GM10266 (cell line): ENCODE measurements at regions not wholly inside any gene's neighbourhood (a gene's known extent, or its start where the extent isn't known, plus 50 kb on each side); places are given as distances from the start of the nearest gene placed in this dataset.

Source experiments
- DNase-seq: peaks from one replicate; pipeline ENCODE4 v3.0.0; 2012; ENCODE audit errors: extremely low spot score
- TF ChIP-seq, protein P1 (sequence below): IDR thresholded peaks from 2 replicates; pipeline ENCODE4 v1.5.1; 2012; ENCODE audit warnings: mild to moderate bottlenecking, low read depth; ENCODE audit not compliant: control insufficient read depth, insufficient read depth; ENCODE audit errors: missing control alignments

- TF ChIP-seq, protein P1, sequence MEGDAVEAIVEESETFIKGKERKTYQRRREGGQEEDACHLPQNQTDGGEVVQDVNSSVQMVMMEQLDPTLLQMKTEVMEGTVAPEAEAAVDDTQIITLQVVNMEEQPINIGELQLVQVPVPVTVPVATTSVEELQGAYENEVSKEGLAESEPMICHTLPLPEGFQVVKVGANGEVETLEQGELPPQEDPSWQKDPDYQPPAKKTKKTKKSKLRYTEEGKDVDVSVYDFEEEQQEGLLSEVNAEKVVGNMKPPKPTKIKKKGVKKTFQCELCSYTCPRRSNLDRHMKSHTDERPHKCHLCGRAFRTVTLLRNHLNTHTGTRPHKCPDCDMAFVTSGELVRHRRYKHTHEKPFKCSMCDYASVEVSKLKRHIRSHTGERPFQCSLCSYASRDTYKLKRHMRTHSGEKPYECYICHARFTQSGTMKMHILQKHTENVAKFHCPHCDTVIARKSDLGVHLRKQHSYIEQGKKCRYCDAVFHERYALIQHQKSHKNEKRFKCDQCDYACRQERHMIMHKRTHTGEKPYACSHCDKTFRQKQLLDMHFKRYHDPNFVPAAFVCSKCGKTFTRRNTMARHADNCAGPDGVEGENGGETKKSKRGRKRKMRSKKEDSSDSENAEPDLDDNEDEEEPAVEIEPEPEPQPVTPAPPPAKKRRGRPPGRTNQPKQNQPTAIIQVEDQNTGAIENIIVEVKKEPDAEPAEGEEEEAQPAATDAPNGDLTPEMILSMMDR = no peak
- DNase-seq = no peak
These were observed 580.2 kb upstream of the NECTIN3 start for GRCh38 chr3:110491413-110491812.

DNA sequence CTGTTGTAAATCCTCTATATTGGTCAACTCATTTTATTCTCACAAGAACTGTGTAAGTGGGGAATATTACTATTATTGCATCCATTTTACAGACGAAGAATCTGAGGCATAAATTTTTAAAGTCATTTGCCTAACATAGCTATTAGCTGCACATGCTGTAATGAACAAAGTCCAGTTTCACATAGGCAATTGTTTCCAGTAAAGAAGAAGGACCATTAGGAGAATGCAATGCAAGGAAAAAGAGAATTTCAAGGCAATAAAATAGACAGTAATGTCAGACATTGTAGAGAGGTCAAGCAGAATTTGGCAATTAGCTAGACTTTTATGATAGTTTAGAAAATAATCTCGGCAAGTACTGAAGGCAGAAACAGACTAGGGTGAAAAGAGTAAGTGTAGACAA lies 578.7 kb upstream of the NECTIN3 start:
- TF ChIP-seq, protein P1 = no peak
- no peak for DNase-seq

- no peak for DNase-seq
- TF ChIP-seq, protein P1 = no peak
These were observed 578.1 kb upstream of the NECTIN3 start for GRCh38 chr3:110493438-110494092.

DNA sequence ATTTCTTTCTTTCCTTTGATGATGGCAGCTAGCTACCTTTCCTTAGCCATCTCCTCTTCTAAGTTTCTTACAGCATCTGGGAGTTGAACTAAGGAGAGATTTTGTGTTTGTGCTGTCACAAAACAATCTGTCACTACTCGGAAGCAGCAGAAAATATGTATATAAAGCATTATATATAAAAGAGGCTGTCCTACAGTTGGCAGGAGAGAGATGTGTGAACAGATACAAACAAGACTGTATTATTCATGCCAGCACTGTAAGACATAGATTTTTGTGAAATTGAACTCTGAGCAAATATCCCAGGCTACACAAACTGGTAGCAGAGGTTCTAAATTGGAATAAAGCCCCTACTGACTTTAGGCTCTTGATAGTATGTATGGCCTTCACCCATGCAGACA lies 577.5 kb upstream of the NECTIN3 start:
- DNase-seq = no peak
- TF ChIP-seq, protein P1 = no peak

DNA sequence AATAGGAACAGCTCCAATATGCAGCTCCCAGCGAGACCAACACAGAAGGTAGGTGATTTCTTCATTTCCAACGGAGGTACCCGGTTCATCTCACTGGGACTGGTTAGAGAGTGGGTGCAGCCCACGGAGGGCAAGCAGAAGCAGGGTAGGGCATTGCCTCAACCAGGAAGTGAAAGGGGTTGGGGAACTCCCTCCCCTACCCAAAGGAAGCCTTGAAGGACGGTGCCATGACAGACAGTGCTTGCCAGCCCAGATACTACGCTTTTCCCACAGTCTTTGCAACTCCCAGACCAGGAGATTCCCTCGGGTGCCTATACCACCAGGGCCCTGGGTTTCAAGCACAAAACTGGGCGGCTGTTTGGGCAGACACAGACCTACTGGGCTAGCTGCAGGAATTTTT lies 576.9 kb upstream of the NECTIN3 start:
- TF ChIP-seq, protein P1 = no peak
- DNase-seq = no peak

- TF ChIP-seq, protein P1 = no peak
- DNase-seq = no peak
These were observed 576.3 kb upstream of the NECTIN3 start for GRCh38 chr3:110495201-110495927.

DNA sequence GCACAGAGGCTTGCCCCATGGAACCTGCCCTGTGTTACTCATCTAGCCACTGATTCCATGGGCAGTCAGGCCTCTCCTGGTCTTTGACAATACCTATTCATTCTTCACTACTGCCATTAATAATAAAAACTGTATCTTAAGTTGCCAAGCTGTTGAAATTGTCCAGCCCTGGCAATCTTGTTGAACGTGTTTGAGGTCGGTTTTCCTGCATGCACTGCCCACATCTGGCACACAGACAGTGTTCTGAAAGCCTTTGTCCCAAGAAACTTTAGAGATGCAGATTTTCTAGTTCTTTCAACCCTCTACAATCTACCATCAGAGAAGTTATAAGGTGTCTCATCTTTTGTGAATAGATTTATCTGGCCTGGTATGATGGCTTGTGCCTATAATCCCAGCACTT lies 567.2 kb upstream of the NECTIN3 start:
- TF ChIP-seq, protein P1 = no peak
- DNase-seq = no peak
